ENCODE measurements at regions not wholly inside any gene's neighbourhood (a gene's known extent, or its start where the extent isn't known, plus 50 kb on each side); places are given as distances from the start of the nearest gene placed in this dataset.

DNA sequence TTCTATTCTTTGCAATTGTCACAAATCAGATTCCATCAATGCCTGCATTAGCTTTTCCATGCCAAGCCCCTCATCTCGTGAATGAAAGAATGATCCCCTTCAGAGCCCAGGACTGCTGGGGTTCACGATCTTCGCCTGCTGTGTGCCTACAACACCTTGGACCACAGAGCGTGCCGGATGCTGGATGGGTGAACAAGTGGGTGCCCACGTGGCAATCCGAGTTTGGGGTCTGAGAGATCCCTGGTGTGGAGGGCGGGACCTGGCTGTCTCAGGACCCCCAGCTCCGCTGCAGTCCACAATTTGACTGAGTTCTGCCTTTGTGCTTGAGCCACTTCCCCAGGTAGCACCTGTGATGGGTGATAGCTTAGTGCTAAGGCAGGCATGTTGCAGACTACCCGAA, 317.0 kb downstream of the GALR1 start:
- no peak overlapping the region for H3K4me3 ChIP-seq (ENCODE audit: low read depth, low read length)
- TF ChIP-seq, protein P1, sequence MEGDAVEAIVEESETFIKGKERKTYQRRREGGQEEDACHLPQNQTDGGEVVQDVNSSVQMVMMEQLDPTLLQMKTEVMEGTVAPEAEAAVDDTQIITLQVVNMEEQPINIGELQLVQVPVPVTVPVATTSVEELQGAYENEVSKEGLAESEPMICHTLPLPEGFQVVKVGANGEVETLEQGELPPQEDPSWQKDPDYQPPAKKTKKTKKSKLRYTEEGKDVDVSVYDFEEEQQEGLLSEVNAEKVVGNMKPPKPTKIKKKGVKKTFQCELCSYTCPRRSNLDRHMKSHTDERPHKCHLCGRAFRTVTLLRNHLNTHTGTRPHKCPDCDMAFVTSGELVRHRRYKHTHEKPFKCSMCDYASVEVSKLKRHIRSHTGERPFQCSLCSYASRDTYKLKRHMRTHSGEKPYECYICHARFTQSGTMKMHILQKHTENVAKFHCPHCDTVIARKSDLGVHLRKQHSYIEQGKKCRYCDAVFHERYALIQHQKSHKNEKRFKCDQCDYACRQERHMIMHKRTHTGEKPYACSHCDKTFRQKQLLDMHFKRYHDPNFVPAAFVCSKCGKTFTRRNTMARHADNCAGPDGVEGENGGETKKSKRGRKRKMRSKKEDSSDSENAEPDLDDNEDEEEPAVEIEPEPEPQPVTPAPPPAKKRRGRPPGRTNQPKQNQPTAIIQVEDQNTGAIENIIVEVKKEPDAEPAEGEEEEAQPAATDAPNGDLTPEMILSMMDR (IDR thresholded peaks at IDR 0.05; ENCODE audit: borderline replicate concordance, insufficient read depth, low read depth, low read length): no peak

DNA sequence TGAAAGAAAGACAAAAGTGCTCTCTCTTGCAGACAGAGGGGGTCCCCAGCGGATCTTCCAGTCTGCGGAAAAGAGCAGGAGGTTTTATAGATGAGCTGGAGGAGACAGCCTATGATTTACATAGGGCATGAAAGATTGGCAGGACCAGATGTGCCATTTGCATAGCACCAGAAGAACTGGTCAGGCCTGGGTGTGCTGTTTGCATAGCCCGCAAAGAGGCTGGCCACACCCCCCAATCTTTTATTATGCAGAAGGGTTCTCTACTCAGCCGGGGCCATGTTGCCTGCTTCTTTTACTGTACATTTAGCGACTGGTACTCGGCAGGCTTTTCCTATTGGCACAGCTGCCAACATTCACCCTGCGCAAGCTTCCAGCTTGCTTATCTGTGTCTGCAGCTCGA, 317.6 kb downstream of the GALR1 start:
- TF ChIP-seq, protein P1 (IDR thresholded peaks at IDR 0.05; ENCODE audit: borderline replicate concordance, insufficient read depth, low read depth, low read length): no peak
- H3K4me3 ChIP-seq (ENCODE audit: low read depth, low read length): no peak overlapping the region

DNA sequence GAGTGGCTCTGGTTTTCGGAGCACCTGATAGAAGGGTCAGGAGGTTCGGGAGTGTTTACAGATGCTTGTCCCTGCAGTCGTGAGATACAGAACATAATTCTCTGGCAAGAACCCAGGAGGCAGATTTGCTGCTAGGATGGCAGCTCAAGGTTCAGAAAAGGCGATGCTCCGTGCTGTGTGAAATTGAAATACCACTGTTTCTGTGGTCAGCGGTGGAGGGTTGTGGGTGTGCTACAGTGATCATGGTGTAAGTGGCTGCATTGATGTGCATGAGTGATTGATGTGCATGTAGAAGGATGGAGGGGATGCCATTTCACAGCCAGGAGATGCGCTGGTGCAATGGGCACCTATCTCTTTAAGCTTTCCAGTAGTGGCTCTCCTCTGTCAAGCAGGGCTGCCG, 322.1 kb downstream of the GALR1 start:
- no peak overlapping the region for H3K4me3 ChIP-seq (ENCODE audit: low read depth, low read length)
- TF ChIP-seq, protein P1 (IDR thresholded peaks at IDR 0.05; ENCODE audit: borderline replicate concordance, insufficient read depth, low read depth, low read length): no peak

DNA sequence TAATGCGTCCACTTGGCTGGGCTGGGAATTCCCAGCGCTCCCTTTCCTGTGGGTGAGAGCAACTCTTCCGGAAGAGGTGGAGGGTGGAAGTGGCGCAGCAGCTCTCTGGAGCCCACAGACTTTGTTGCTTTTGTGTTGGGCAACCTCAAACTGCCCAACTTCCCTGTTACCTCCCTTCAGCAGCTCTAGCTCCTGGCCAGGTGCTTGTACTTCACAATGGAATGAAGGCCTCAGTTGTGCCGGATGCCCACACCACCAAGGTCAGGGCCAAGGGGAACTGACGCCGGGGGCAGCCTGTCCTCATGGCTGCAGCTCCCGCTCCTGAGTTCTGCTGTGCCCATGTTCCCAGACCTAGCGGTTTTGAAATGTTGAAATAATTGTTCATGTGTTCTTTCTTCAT, 322.9 kb downstream of the GALR1 start:
- TF ChIP-seq, protein P1 (IDR thresholded peaks at IDR 0.05; ENCODE audit: borderline replicate concordance, insufficient read depth, low read depth, low read length): no peak
- H3K4me3 ChIP-seq (ENCODE audit: low read depth, low read length): no peak overlapping the region

DNA sequence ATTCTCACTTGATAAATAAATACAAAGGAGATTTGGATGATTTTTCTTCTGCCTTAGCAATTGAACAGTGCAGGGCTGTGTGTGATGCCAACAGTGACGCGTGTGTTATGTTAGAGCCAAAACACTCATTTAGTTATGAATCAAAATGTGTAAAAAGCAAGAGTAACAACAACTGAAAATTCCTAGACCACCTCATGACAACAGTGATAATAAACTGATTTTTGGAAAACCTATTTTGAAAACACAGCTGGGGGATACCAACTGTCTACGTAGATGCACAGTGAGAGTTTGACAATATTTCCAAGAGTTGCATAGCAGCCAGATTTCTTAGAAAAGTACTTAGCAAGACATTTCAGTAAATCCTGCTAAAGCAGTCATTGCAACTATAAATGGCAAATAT, 323.9 kb downstream of the GALR1 start:
- TF ChIP-seq, protein P1 (IDR thresholded peaks at IDR 0.05; ENCODE audit: borderline replicate concordance, insufficient read depth, low read depth, low read length): no peak
- H3K4me3 ChIP-seq (ENCODE audit: low read depth, low read length): no peak overlapping the region

DNA sequence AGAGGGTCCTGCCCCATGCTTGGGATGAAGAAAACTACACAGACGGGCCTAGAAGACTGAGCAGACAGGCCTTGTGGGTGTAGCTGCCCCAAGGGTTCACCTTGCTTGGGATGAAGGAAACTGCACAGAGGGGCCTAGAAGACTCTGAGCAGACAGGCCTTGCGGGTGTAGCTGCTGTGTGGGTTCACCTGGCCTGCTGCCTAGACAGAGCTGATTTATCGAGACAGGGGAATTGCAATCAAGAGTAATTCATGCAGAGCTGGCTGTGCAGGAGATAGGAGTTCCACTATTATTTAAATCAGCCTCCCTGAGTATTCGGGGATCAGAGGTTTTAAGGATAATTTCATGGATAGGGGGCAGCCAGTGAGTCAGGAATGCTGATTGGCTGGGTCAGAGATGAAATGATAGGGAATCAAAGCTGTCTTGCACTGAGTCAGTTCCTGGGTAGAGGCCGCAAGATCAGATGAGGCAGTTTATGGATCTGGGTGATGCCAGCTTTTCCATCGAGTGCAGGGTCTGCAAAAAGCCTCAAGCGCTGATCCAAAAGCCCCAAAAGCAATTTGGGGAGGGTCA, 341.4 kb downstream of the GALR1 start:
- H3K4me3 ChIP-seq (ENCODE audit: low read depth, low read length): no peak overlapping the region
- TF ChIP-seq, protein P1 (IDR thresholded peaks at IDR 0.05; ENCODE audit: borderline replicate concordance, insufficient read depth, low read depth, low read length): no peak

DNA sequence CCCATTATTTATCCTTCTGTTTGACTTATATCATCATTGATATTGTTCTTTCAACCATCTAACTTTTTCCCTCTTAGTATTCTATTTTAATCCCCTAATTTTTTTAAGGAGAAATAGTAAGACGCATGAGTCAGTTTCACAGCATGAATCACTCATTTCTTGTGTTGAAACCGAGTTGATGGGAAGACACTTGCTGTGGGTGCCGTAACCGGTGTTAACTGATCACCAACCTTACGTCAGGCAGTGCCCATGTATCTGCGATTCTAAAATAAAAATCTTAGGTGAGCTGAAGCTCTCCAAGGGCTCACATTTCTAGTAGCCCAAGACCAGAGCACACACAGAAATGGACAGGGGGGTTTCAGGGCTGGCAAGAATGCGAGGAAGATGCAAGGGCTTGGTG, 348.1 kb downstream of the GALR1 start:
- no peak overlapping the region for H3K4me3 ChIP-seq (ENCODE audit: low read depth, low read length)
- TF ChIP-seq, protein P1 (IDR thresholded peaks at IDR 0.05; ENCODE audit: borderline replicate concordance, insufficient read depth, low read depth, low read length): no peak
